GM08714 (cell line): ENCODE measurements at regions not wholly inside any gene's neighbourhood (a gene's known extent, or its start where the extent isn't known, plus 50 kb on each side); places are given as distances from the start of the nearest gene placed in this dataset.

Source experiments
- H3K4me3 ChIP-seq: fragments of 200-500 bp; sonication (Bioruptor generic); 2 replicates; pipeline ENCODE4 v1.5.1; 2014; ENCODE audit warnings: mild to moderate bottlenecking, low read length, inconsistent platforms
- ZNF274 ChIP-seq: IDR thresholded peaks from 2 replicates; pipeline ENCODE4 v1.6.1; 2012; ENCODE audit warnings: mild to moderate bottlenecking, low read depth, low read length

DNA sequence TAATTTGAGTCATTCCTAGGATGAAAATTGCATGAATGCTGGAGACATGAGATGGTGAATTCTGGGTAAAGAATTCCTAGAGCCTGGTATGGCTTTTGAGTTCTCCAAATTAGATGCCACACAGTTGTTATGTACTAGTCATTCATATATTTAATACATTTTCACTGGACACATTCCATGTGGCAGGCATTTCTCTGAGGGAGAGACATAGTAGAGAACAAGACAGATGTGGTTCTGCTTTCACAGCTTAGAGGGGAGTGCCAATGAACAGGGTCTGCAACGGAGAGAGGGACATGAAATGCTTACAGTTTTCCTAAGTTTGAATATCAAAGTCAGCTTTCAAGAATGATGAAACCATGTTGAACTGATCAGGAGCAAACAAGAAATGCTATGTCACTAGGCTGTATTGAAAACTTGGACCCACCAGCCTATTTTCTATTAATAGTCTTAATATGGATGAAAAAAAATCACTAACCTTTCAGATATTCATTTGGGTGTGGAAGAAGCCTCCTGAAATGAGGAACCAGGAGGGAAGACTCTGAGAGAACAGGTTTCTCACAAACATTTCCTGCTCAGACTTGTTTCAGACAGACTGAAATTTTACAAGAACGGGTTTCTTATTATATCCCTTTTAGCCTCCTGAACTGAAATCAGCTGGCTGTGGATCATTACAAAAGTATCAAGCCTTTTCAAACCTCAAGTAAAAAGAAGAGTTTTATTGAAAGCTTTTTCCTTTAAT, 276.0 kb upstream of the TET2 start:
- no peak overlapping the region for H3K4me3 ChIP-seq
- no peak for TF ChIP-seq ZNF274

GRCh38 chr4:104878936-104879335, 267.7 kb upstream of the TET2 start:
- no peak for TF ChIP-seq ZNF274
- no peak overlapping the region for H3K4me3 ChIP-seq

- H3K4me3 ChIP-seq, result no peak overlapping the region
These were observed 267.3 kb upstream of the TET2 start for GRCh38 chr4:104879367-104879766.

GRCh38 chr4:104879854-104880253, 266.8 kb upstream of the TET2 start:
- TF ChIP-seq ZNF274, result no peak
- H3K4me3 ChIP-seq, result no peak overlapping the region

More at GRCh38 chr4:104879367-104879766, 267.3 kb upstream of the TET2 start:
- TF ChIP-seq ZNF274, result no peak

DNA sequence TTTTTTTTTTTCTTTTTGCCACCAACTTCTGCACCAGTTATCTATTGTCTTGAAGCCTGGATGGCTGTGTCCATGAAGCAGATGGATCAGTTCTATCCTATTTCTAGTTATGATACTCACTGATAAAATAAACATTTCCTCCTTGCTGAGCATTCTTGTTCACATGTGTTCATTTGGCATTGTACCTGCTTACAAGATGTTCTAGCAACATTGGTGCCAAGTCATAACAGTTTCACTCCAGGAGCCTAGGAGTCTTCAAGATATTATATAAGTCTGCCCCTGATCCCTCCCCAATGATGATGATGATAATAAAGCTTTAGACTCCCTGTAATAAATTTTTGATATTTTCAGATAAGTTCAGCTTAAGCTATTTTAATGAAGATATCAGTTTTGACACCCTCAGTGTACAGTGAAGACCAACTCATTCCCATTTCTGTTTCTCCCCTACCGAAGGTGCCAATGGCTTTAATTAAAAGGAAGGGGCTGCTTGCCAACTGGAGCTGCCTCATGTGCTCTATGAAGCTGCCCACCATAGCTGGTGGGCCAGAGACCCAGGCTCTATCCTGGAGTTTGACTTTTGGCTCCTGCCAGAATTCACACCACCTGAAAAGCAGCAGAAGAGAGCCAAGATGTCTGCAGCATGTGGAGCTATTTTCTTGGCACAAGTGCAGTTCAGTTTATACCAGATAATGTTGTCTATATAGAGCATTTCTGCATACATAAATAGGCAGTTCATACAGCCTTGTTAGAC, 265.4 kb upstream of the TET2 start:
- H3K4me3 ChIP-seq, result no peak overlapping the region
- TF ChIP-seq ZNF274, result no peak

- no peak overlapping the region for H3K4me3 ChIP-seq
- TF ChIP-seq ZNF274, result no peak
These were observed 255.9 kb upstream of the TET2 start for GRCh38 chr4:104890598-104891275.

DNA sequence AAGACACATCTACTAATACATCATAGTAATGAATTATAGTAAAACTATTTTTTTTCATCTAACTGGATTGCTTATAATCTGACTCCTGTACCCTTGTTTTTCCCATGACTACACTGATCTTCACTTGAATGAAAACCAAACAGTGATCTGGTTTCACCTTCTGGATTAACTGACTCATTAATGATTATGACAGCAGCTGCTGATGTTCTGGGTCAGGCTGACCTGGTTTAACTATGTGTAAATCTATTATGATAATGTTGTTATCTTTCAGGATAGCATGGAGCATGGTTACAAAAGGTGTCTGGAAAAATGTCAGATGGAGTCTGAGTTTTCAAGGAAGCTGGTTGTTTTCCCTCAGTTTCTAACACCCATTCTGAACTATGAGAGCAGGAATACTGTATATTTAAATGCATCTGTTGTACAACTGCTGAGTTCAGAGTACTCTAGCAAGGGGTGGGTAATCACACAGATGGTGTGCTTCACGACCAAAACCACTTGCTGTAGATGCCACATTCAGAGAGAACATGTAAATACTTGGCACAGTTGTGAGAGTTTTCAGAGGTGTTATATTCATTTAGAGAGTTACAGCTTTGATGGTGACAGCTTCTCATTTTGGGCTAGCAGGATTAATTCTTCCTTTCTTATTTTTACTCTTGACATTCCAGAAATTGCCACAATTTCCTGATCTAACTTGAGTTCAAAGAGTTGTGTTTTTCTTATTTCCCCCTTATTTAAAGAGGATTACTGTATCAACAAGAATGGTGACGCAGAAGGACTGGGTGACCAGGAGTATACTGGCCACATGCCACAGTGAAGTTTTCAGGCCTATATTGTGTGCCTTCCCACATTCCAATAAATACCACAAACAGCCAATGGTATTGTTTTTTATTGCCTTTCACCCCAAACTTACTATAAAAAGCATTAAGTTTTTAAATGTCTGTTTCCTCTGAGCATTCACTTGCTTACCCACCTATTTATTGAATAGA, 249.7 kb upstream of the TET2 start:
- TF ChIP-seq ZNF274, result no peak
- H3K4me3 ChIP-seq, result no peak overlapping the region

- H3K4me3 ChIP-seq, result no peak overlapping the region
- no peak for TF ChIP-seq ZNF274
These were observed 246.8 kb upstream of the TET2 start for GRCh38 chr4:104899863-104900262.

DNA sequence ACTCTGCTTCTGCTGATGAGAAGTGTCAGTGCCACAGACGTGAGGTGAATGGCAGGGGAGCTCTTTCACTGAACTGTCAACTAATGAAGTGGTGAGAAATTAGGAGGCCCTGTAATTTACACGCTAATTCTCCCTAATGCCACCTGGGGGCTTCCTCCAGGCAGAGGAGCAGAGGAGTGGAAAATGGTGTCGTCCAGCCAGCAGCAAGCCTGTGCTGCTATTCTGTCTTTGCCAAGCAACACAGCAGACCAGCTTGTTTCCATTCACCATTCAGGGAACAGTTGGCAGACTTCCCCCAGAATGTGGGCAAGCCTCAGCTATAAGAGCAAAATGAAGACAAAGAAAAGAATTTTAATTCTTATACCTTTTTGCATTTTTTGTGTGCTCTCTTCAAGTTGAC, 245.2 kb upstream of the TET2 start:
- no peak for TF ChIP-seq ZNF274
- no peak overlapping the region for H3K4me3 ChIP-seq

DNA sequence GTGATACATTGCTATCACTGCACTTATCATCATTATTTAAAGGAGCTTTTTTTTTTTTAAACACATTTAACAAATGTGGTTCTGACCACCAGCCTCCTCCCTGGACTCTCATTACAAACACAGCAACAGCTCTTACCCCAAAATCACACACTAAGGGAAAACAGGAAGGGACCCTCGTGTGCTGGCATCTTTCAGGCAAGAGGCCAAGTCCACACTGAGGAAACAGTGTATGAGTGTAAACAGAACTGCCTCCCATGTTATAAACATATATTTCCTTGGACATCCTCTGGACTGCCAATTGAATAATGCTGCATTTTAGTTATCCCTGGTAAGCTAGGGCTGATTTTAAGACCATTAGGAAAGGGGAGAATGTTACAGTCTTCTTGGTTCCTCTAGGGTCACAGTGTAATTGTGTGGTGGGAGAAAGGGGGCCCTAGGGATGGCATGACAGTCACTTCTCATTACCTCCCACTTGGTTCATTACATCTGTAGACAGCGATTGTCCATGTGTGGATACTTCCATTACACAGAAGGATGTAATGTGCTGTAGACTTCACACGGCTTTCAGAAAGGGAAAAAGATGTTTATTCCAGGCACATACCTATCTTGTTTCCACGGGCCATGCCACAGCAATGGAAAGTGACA, 244.6 kb upstream of the TET2 start:
- H3K4me3 ChIP-seq, result no peak overlapping the region
- no peak for TF ChIP-seq ZNF274

- TF ChIP-seq ZNF274, result no peak
- H3K4me3 ChIP-seq, result no peak overlapping the region
These were observed 241.6 kb upstream of the TET2 start for GRCh38 chr4:104905065-104905464.

- TF ChIP-seq ZNF274, result no peak
- no peak overlapping the region for H3K4me3 ChIP-seq
These were observed 241.1 kb upstream of the TET2 start for GRCh38 chr4:104905546-104905945.

GRCh38 chr4:104906276-104906675, 240.4 kb upstream of the TET2 start:
- no peak for TF ChIP-seq ZNF274
- H3K4me3 ChIP-seq, result no peak overlapping the region

DNA sequence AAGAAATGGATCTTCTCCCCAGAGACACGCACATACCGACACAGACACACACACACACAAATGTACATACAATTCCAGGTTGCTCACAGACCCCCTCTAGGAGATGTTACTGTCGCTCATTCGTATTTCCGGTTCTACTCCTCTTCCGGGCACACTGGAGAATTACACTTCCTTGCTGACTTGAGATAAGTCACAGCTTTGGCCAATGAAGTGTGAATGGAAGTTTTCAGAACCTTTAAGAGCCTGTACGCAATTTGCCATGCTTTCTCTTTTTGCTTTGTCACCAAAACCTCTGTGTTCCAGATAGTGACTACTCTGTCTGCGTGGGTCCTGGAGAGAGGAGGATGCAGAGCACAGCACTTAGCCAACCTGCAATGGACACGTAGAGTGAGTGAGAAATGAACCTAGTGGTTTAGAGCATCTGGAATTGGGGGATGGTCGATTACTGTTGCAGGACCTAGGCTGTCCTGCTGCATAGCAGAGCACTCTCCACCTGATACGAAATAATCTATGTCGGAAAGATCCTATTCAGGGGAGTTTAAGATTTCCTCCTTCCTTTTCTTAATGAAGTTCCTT, 239.5 kb upstream of the TET2 start:
- no peak for TF ChIP-seq ZNF274

More for the DNA sequence above, 239.5 kb upstream of the TET2 start:
- H3K4me3 ChIP-seq, result no peak overlapping the region
